ENCODE measurements at regions not wholly inside any gene's neighbourhood (a gene's known extent, or its start where the extent isn't known, plus 50 kb on each side); places are given as distances from the start of the nearest gene placed in this dataset.

- peak; percentile 40 to 51 for DNase-seq
Observed at GRCh38 chr18:34978953-34979608, 62.1 kb upstream of the MAPRE2 start.

DNA sequence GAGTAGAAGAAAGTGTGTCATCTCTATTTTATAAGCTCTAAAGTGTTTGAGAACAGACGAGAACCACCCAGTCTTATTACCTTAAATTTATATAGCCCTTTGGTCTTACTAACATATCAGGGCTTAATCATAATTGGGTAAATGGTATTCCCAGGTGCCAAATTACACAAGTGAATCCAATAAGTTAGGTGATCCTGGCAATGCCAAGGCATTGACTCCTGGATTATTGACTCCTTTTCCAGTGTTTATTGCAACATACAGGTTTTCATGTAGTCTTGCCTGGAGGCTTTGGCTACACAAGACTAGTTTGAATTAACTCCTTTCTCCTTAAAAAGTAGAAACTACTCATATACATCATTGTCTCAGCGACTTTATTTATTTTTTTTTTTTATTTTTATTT, 59.7 kb upstream of the MAPRE2 start:
- no peak for DNase-seq

GRCh38 chr18:34985963-34986362, 55.2 kb upstream of the MAPRE2 start:
- DNase-seq = no peak

DNA sequence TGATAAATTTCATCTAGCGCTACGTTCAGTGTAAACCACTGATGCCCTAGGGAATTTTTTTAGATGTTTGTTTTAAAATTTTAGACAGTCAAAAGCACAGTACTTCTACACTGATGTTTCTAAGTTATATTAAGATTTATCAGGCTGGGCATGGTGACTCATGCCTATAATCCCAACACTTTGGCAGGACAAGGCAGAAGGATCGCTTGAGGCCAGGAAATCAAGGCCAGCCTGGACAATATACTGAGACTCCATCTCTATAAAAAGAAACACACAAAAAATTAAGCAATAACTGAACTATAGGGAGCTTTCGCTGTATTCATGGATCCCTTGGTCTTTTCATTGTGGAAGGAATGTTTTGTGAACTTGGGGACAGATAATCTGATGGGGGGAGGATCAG, 50.6 kb upstream of the MAPRE2 start:
- DNase-seq = no peak

- DNase-seq = no peak
Observed at GRCh38 chr18:34991152-34991551, 50.1 kb upstream of the MAPRE2 start.
